ENCODE measurements at regions not wholly inside any gene's neighbourhood (a gene's known extent, or its start where the extent isn't known, plus 50 kb on each side); places are given as distances from the start of the nearest gene placed in this dataset.

- TF ChIP-seq EZH2 (IDR thresholded peaks at IDR 0.05; ENCODE audit: insufficient read depth, poor library complexity, severe bottlenecking) (no peak), EZH2phosphoT487 (IDR thresholded peaks at IDR 0.05; ENCODE audit: insufficient read depth, low read depth) (no peak)
- DNase-seq, result no peak
- WGBS, 2 experiments (ENCODE audit: low coverage in 1 of 2, low lambda C conversion rate in 2 of 2, missing lambda C conversion rate in 2 of 2), result 18 to 20% methylated on average over 4 to 10 of the region's 12 CpGs
These were observed 169.2 kb upstream of the MAGEB18 start for GRCh38 chrX:25968920-25969319.

DNA sequence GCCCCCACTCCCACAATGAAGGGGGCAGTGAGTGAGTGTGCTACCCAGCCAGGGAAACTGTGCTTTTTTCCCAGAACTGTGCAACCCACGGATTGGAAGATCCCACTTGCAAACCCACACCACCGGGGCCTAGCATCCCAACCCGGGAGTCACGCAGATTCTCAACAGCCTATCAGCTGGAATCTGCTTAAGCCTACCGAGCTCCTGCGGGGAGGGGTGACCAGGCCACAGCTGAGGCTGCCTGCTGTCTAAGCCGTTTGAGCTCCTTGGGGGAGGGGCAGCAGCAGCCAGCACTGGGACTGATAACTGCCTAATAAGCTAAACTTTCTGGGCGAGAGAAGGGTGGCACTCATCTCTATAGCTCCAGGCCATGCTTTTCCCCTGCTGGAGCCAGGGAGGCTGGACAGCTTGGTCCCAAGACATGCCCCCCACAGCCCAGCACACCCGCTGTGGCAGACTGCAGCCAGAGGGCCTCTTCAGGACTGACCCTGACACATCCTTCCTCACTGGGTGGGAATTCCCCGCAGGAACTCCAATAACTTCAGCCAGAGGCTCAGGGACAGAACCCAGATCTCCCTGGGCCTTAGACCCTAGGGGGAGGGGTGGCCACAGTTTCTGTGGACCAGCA, 161.3 kb upstream of the MAGEB18 start:
- WGBS, 2 experiments (ENCODE audit: low coverage in 1 of 2, low lambda C conversion rate in 2 of 2, missing lambda C conversion rate in 2 of 2), result 41 to 47% methylated on average over 3 to 5 of the region's 10 CpGs
- H3K27ac ChIP-seq, result no peak overlapping the region
- in situ Hi-C loops (cut with MboI), result no loop called here

More at GRCh38 chrX:25968920-25969319, 169.2 kb upstream of the MAGEB18 start:
- H3K36me3 ChIP-seq (ENCODE audit: low read depth), result no peaks in the 10 kb centered on the region
- no peaks in the 10 kb centered on the region for H3K9me2 ChIP-seq (ENCODE audit: insufficient read depth)
- in situ Hi-C loops (cut with MboI), result no loop called here
- no peak overlapping the region for H3K4me2 ChIP-seq (ENCODE audit: unreplicated experiment)
- no peaks in the 10 kb centered on the region for H3K4me1 ChIP-seq (ENCODE audit: insufficient read depth)
- H3K27me3 ChIP-seq (replicated peaks; ENCODE audit: insufficient read depth), result no peaks in the 10 kb centered on the region
- no peak overlapping the region for H2AFZ ChIP-seq
- H3F3A ChIP-seq (ENCODE audit: insufficient read depth), result no peaks in the 10 kb centered on the region
- no peaks in the 10 kb centered on the region for H3K79me2 ChIP-seq (ENCODE audit: insufficient read depth)
- no peak overlapping the region for H3K9ac ChIP-seq
- H3K4me3 ChIP-seq, result no peak overlapping the region
- H3K9me3 ChIP-seq (ENCODE audit: low read depth), result no peaks in the 10 kb centered on the region
- no peak overlapping the region for H3K27ac ChIP-seq
- H4K20me1 ChIP-seq (ENCODE audit: insufficient read depth), result no peaks in the 10 kb centered on the region

GRCh38 chrX:25998687-25999086, 139.5 kb upstream of the MAGEB18 start:
- in situ Hi-C loops (cut with MboI), result no loop called here
- Histone ChIP-seq H3K27me3 (replicated peaks; ENCODE audit: insufficient read depth) (no peaks in the 10 kb centered on the region), H3K79me2 (ENCODE audit: insufficient read depth) (no peaks in the 10 kb centered on the region), H3F3A (ENCODE audit: insufficient read depth) (no peaks in the 10 kb centered on the region), H3K9me3 (ENCODE audit: low read depth) (no peaks in the 10 kb centered on the region), H4K20me1 (ENCODE audit: insufficient read depth) (no peaks in the 10 kb centered on the region), H3K4me3 (no peak overlapping the region), H3K9ac (no peak overlapping the region), H2AFZ (no peak overlapping the region), H3K9me2 (ENCODE audit: insufficient read depth) (no peaks in the 10 kb centered on the region), H3K4me2 (ENCODE audit: unreplicated experiment) (no peak overlapping the region), H3K4me1 (ENCODE audit: insufficient read depth) (no peaks in the 10 kb centered on the region), H3K27ac (no peak overlapping the region), H3K36me3 (ENCODE audit: low read depth) (no peaks in the 10 kb centered on the region)
- DNase-seq, result no peak
- TF ChIP-seq EZH2phosphoT487 (IDR thresholded peaks at IDR 0.05; ENCODE audit: insufficient read depth, low read depth) (no peak), EZH2 (IDR thresholded peaks at IDR 0.05; ENCODE audit: insufficient read depth, poor library complexity, severe bottlenecking) (no peak)
- 46 to 52% methylated on average over 1 of the region's 1 CpG for WGBS, 2 experiments (ENCODE audit: low coverage in 1 of 2, low lambda C conversion rate in 2 of 2, missing lambda C conversion rate in 2 of 2)

More for the DNA sequence above, 161.3 kb upstream of the MAGEB18 start:
- Histone ChIP-seq H3K4me3 (no peak overlapping the region), H3K36me3 (ENCODE audit: low read depth) (no peaks in the 10 kb centered on the region), H3K9ac (no peak overlapping the region), H3K9me3 (ENCODE audit: low read depth) (no peaks in the 10 kb centered on the region), H3K9me2 (ENCODE audit: insufficient read depth) (no peaks in the 10 kb centered on the region), H3F3A (ENCODE audit: insufficient read depth) (no peaks in the 10 kb centered on the region), H3K27me3 (replicated peaks; ENCODE audit: insufficient read depth) (no peaks in the 10 kb centered on the region), H3K4me1 (ENCODE audit: insufficient read depth) (no peaks in the 10 kb centered on the region), H4K20me1 (ENCODE audit: insufficient read depth) (no peaks in the 10 kb centered on the region), H3K4me2 (ENCODE audit: unreplicated experiment) (no peak overlapping the region), H2AFZ (no peak overlapping the region), H3K79me2 (ENCODE audit: insufficient read depth) (no peaks in the 10 kb centered on the region)
- no peak for DNase-seq
- no peak for TF ChIP-seq EZH2phosphoT487 (IDR thresholded peaks at IDR 0.05; ENCODE audit: insufficient read depth, low read depth)
- TF ChIP-seq EZH2 (IDR thresholded peaks at IDR 0.05; ENCODE audit: insufficient read depth, poor library complexity, severe bottlenecking), result no peak

DNA sequence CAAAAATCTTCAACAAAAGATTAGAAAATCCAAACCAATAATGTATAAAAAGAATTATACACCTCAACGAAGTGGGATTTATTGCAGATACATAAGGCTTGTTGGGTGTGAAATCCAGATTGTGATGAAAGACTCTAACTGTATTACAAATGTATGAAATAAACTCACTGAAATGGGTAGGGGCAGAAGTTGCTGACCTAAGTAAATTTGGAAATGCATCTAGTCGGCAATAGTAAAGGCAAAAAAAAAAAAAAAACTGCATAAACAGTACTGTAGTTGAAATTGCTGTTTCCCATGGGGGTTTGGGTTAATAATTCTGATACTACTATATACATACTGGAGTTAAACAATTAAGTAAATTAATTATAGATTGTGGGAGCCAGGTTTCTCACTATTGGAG, 130.7 kb upstream of the MAGEB18 start:
- Histone ChIP-seq H3K9ac (no peak overlapping the region), H3F3A (ENCODE audit: insufficient read depth) (no peaks in the 10 kb centered on the region), H3K36me3 (ENCODE audit: low read depth) (no peaks in the 10 kb centered on the region), H4K20me1 (ENCODE audit: insufficient read depth) (no peaks in the 10 kb centered on the region), H3K27me3 (replicated peaks; ENCODE audit: insufficient read depth) (no peaks in the 10 kb centered on the region), H3K4me1 (ENCODE audit: insufficient read depth) (no peaks in the 10 kb centered on the region), H3K4me2 (ENCODE audit: unreplicated experiment) (no peak overlapping the region), H3K79me2 (ENCODE audit: insufficient read depth) (no peaks in the 10 kb centered on the region), H3K9me2 (ENCODE audit: insufficient read depth) (no peaks in the 10 kb centered on the region), H3K9me3 (ENCODE audit: low read depth) (no peaks in the 10 kb centered on the region), H3K4me3 (no peak overlapping the region), H2AFZ (no peak overlapping the region), H3K27ac (no peak overlapping the region)
- no peak for DNase-seq
- TF ChIP-seq EZH2phosphoT487 (IDR thresholded peaks at IDR 0.05; ENCODE audit: insufficient read depth, low read depth) (no peak), EZH2 (IDR thresholded peaks at IDR 0.05; ENCODE audit: insufficient read depth, poor library complexity, severe bottlenecking) (no peak)
- in situ Hi-C loops (cut with MboI), result no loop called here
- WGBS, 2 experiments (ENCODE audit: low coverage in 1 of 2, low lambda C conversion rate in 2 of 2, missing lambda C conversion rate in 2 of 2), result 6 to 7% methylated on average over 2 of the region's 2 CpGs
